Omental fat pad (tissue), 3 donors: ENCODE measurements at regions not wholly inside any gene's neighbourhood (a gene's known extent, or its start where the extent isn't known, plus 50 kb on each side); places are given as distances from the start of the nearest gene placed in this dataset.
"Not testable (repeated sequence)": the region's sequence is repeated elsewhere in the genome, so short reads cannot be mapped to it uniquely, and the experiment has no call there.

ENCODE experiments used
- ATAC-seq: fragments of 150-250 bp; one replicate; pipeline ENCODE4 v1.9.1; 2016; ENCODE audit warnings: mild to moderate bottlenecking, moderate library complexity; ENCODE audit not compliant: low FRiP score
- DNase-seq: peaks from one replicate; pipeline ENCODE4 v3.0.0-alpha.2; 2019; ENCODE audit warnings: low spot score
- TF ChIP-seq, protein P1 (sequence below), 3 donors: fragments of 450-650 bp; IDR thresholded peaks; one replicate each; pipeline ENCODE4 v1.5.1; 2016 to 2017; ENCODE audit warnings: antibody characterized with exemption in 3 of 3, mild to moderate bottlenecking in 3 of 3, moderate library complexity in 2 of 3

DNA sequence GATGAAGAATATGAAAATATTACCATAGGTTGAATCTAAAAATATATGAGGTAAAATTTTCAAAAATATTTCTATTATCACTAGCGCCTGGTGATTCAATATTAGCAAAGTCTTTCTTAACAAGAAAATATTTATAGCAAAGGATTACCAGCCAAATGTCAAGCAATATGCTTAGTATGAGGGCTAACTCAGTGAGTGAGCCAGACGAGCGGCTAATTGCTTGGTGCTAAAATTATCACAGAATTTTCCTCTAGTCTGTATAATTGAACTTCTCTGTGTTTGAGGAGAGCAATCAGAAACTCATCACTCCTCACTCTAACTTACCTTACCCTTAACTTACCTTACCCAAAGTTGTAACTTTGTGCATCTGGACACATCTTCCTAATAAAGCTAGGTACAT, 304.9 kb upstream of the PRR16 start:
- TF ChIP-seq, protein P1, sequence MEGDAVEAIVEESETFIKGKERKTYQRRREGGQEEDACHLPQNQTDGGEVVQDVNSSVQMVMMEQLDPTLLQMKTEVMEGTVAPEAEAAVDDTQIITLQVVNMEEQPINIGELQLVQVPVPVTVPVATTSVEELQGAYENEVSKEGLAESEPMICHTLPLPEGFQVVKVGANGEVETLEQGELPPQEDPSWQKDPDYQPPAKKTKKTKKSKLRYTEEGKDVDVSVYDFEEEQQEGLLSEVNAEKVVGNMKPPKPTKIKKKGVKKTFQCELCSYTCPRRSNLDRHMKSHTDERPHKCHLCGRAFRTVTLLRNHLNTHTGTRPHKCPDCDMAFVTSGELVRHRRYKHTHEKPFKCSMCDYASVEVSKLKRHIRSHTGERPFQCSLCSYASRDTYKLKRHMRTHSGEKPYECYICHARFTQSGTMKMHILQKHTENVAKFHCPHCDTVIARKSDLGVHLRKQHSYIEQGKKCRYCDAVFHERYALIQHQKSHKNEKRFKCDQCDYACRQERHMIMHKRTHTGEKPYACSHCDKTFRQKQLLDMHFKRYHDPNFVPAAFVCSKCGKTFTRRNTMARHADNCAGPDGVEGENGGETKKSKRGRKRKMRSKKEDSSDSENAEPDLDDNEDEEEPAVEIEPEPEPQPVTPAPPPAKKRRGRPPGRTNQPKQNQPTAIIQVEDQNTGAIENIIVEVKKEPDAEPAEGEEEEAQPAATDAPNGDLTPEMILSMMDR (IDR thresholded peaks at IDR 0.05): no peak
- ATAC-seq: no peak
- DNase-seq: no peak

DNA sequence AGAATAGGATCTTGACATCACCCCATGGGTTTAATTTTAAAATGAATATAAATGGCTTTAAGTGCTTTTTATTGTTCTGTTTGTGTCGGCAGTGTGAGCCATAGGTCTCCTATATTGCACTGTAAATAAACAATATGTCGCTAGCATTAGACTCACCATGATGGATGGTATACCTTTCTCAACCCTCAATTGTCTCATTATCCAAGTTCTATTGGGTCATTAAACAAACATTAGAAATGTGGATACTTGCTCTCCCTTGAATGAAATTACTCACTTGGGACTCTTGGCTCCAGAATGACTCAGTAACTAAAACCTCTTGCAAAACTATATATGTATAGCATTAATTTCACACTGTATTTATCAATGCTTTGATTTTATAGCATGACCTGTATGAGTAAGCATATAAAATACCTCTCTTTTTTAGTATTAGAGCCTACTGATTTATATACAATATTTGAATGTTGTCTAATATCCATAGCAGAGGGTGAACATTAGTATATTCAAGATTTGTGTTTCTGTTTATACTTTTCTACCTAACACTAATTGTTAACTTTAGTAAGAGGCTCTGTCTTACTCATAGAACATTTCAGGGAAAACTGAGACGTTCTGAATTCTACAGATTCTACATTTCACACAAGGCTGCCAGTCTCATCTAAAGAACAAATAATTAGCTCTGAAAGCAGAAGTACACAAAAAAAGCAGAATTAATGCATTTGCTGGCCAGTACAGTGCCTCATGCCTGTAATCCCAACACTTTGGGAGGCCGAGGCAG, 303.8 kb upstream of the PRR16 start:
- no peak for DNase-seq
- TF ChIP-seq, protein P1 (IDR thresholded peaks at IDR 0.05): no peak
- ATAC-seq: no peak

DNA sequence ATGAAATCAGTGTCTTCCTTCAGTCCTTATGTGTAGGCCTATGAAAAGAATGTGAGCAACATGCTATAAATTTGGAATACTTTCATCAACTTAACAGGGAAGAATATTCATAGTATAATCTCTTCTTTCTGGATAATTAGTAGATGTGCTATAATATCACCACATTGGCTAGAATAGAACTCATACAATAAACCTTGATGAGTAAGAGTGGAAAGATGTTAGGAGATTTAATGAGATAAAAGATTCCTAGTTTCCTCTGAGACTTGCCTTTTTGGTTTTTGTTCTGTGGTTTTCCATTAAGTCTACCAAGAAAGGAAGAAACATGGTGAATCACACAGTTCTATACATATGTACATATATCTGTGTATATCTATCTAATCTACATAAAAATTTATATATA, 301.8 kb upstream of the PRR16 start:
- TF ChIP-seq, protein P1 (IDR thresholded peaks at IDR 0.05): no peak
- DNase-seq (no peak), ATAC-seq (no peak)

DNA sequence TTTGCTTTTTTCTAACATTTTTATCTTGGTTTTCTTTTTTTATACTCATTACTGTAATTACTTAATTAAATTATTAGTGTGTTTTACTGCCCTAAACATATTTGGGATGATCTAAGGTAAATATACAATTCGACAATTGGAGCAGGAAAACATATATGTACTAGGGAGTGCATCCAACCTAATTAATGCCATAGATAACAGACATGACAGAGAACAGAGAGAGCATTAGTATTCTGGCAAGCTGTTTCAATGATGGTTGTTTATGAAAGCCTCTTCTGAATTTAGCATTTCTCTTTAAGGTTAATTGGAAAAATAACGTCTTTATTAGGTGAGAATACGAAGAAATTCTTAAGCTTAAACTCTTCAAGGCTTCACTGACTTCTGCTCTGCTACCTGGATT, 300.1 kb upstream of the PRR16 start:
- DNase-seq: no peak
- TF ChIP-seq, protein P1 (IDR thresholded peaks at IDR 0.05): no peak
- no peak for ATAC-seq

DNA sequence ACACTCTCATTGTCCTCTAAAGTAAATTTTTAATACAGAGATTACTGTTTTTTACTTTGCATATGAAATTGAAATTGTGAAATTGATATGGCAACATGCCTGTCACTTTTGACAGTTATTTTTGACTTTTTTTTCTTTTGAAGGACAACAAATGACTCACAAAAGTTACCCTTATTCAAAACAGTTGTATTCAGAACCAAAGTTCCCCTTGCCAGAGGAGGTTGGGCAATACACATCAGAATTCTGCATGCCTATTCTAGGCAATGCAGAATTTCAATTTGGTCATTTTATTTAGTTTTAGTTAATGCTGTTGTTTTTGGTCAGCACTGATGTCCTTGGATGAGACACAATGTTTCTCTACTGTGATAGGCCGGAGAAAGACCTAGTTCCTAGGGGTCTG, 299.1 kb upstream of the PRR16 start:
- TF ChIP-seq, protein P1 (IDR thresholded peaks at IDR 0.05): no peak
- DNase-seq (no peak), ATAC-seq (no peak)

DNA sequence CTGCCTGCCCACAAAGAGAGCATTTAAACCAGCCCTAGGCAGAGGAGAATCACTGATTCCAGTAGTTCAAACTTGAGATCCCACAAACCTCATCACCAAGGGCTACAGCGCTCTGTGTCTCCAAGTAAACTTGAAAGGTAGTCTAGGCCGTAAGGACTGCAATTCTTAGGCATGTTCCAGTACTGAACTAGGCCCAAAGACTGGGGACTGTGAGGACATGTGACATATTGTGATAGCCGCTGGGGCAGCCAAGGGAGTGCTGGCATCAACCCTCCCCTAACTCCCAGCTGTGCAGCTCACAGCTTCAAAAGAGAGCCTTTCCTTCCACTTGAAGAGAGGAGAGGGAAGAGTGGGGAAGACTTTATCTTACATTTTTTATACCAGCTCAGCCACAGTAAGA, 291.0 kb upstream of the PRR16 start:
- ATAC-seq (no peak), DNase-seq (no peak)
- TF ChIP-seq, protein P1 (IDR thresholded peaks at IDR 0.05): no peak

DNA sequence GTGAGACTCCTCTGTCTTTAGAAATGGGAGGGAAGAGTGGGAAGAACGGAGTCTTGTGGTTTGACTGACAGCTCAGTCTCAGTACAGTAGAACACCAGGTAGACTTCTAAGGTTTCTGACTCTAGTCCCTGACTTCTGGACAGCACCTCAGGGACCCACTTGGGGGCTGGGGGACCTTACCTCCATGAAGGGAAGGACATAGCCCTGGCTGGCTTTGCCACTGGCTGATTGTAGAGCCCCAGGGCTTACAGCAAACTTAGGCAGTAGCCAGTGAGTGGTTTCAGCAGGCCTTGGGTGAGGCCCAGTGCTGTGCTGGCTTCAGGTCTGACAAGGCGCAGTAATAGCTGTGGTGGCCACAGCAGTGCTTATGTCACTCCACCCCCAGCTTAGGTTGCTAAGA, 290.0 kb upstream of the PRR16 start:
- TF ChIP-seq, protein P1 (IDR thresholded peaks at IDR 0.05): no peak
- no peak for ATAC-seq
- no peak for DNase-seq

DNA sequence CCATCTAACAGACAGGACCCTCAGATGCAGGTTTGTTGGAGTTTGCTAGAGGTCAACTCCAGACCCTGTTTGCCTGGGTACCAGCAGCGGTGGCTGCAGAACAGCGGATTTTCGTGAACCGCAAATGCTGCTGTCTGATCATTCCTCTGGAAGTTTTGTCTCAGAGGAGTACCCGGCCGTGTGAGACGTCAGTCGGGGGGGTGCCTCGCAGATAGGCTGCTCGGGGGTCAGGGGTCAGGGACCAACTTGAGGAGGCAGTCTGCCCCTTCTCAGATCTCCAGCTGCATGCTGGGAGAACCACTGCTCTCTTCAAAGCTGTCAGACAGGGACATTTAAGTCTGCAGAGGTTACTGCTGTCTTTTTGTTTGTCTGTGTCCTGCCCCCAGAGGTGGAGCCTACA, 282.9 kb upstream of the PRR16 start:
- ATAC-seq, DNase-seq: not testable (repeated sequence)

DNA sequence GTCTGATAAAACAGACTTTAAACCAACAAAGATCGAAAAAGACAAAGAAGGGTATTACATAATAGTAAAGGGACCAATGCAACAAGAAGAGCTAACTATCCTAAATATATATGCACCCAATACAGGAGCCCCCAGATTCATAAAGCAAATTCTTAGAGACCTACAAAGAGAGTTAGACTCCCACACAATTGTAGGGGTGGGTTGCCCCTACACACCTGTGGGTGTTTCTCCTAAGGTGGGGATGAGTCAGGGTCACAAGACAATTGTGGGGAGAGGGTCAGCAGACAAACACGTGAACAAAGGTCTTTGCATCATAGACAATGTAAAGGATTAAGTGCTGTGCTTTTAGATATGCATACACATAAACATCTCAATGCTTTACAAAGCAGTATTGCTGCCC, 269.4 kb upstream of the PRR16 start:
- ATAC-seq, DNase-seq: not testable (repeated sequence)
